ENCODE measurements at regions not wholly inside any gene's neighbourhood (a gene's known extent, or its start where the extent isn't known, plus 50 kb on each side); places are given as distances from the start of the nearest gene placed in this dataset.

- Mint-ChIP-seq H3K4me1 (ENCODE audit: low read depth) (no peaks in the 10 kb centered on the region), H3K4me3 (no peak overlapping the region), H3K36me3 (ENCODE audit: low read depth) (no peaks in the 10 kb centered on the region), H3K27ac (no peak overlapping the region), H3K27me3 (peaks cover 8% of the 10 kb centered on the region), H3K9me3 (no peaks in the 10 kb centered on the region)
Measured at GRCh38 chr11:15695096-15695721, 580.5 kb downstream of the INSC start.

DNA sequence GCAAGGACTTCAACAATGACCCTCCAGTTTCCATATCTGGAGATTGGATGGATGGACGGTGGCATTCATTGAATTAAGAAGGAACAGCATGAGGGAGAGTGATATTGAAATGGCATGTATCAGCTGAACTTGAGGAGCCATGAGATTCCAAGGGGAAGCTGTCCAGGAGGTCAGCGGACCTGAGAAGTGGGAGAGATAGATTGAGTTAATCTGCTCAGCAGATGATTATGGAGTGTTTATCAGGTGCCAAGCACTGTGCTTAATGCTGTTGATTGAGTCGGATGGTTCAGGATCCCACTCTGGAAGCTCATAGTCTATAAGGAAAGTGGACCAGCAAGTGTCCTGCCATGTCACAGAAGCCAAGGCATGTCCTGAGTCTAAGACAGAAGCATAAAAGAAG is 581.3 kb downstream of the INSC start:
- H3K4me3 Mint-ChIP-seq = no peak overlapping the region
- no peak overlapping the region for H3K27ac Mint-ChIP-seq
- H3K4me1 Mint-ChIP-seq (ENCODE audit: low read depth) = no peaks in the 10 kb centered on the region
- peaks cover 8% of the 10 kb centered on the region for H3K27me3 Mint-ChIP-seq
- no peaks in the 10 kb centered on the region for H3K9me3 Mint-ChIP-seq
- H3K36me3 Mint-ChIP-seq (ENCODE audit: low read depth) = no peaks in the 10 kb centered on the region

DNA sequence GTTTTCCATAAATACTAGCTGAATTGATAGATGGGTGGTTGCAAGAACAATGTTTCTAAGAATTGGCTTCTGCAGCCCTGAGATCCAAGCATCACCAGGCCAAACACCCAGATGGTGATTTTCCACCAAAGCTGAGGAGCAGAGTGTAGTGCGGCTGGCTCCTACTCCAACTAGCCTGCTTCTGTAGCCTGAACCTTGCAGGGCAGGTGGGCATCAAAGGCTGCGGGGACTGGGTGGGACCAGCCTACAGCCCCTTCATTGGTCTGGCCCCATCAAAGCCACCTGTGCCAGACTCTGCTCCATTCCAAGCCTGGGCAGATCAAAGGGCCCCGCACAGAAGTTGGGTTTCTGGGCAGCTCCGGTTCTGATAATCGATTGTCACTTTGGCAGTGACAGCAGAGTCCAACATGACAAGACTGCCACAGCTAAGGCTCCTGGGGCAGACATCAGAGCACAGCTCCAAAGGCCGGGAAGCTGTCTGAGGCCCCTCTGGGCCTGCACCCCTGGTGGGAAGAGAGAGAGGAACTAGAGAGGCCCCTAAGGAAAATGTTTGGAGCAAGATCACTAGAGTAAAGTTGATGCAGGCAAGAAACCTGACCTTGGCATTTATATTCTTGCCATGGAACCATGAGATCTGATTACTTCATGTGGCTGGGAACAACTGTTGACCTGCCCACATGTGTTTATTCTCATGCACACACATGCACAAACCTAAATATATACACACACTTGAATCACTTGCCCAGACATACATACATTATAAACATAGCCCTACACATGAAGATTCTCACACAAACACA is 582.9 kb downstream of the INSC start:
- no peak overlapping the region for H3K4me3 Mint-ChIP-seq
- no peaks in the 10 kb centered on the region for H3K36me3 Mint-ChIP-seq (ENCODE audit: low read depth)
- no peaks in the 10 kb centered on the region for H3K4me1 Mint-ChIP-seq (ENCODE audit: low read depth)
- peaks cover 4% of the 10 kb centered on the region for H3K27me3 Mint-ChIP-seq
- no peak overlapping the region for H3K27ac Mint-ChIP-seq
- H3K9me3 Mint-ChIP-seq = no peaks in the 10 kb centered on the region

GRCh38 chr11:15698855-15699254 is 584.1 kb downstream of the INSC start:
- H3K27me3 Mint-ChIP-seq = peaks cover 4% of the 10 kb centered on the region
- no peak overlapping the region for H3K27ac Mint-ChIP-seq
- no peaks in the 10 kb centered on the region for H3K36me3 Mint-ChIP-seq (ENCODE audit: low read depth)
- no peak overlapping the region for H3K4me3 Mint-ChIP-seq
- no peaks in the 10 kb centered on the region for H3K4me1 Mint-ChIP-seq (ENCODE audit: low read depth)
- H3K9me3 Mint-ChIP-seq = no peaks in the 10 kb centered on the region

- Mint-ChIP-seq H3K27me3 (peaks cover 4% of the 10 kb centered on the region), H3K4me3 (no peak overlapping the region), H3K27ac (no peak overlapping the region), H3K36me3 (ENCODE audit: low read depth) (no peaks in the 10 kb centered on the region), H3K4me1 (ENCODE audit: low read depth) (no peaks in the 10 kb centered on the region), H3K9me3 (peaks cover 2% of the 10 kb centered on the region)
Measured at GRCh38 chr11:15699978-15700377, 585.3 kb downstream of the INSC start.

- Mint-ChIP-seq H3K4me3 (no peak overlapping the region), H3K36me3 (ENCODE audit: low read depth) (no peaks in the 10 kb centered on the region), H3K27me3 (peaks cover 4% of the 10 kb centered on the region), H3K27ac (no peak overlapping the region), H3K9me3 (peaks cover 7% of the 10 kb centered on the region), H3K4me1 (ENCODE audit: low read depth) (no peaks in the 10 kb centered on the region)
Measured at GRCh38 chr11:15700456-15700855, 585.7 kb downstream of the INSC start.

- no peak overlapping the region for H3K4me3 Mint-ChIP-seq
Measured at GRCh38 chr11:15704064-15704463, 589.3 kb downstream of the INSC start.

GRCh38 chr11:15704556-15704955 is 589.8 kb downstream of the INSC start:
- H3K36me3 Mint-ChIP-seq (ENCODE audit: low read depth) = no peaks in the 10 kb centered on the region
- no peaks in the 10 kb centered on the region for H3K4me1 Mint-ChIP-seq (ENCODE audit: low read depth)
- H3K4me3 Mint-ChIP-seq = no peak overlapping the region
- H3K9me3 Mint-ChIP-seq = peaks cover 17% of the 10 kb centered on the region
- no peak overlapping the region for H3K27ac Mint-ChIP-seq
- H3K27me3 Mint-ChIP-seq = peaks cover 3% of the 10 kb centered on the region

More at GRCh38 chr11:15704064-15704463, 589.3 kb downstream of the INSC start:
- Mint-ChIP-seq H3K36me3 (ENCODE audit: low read depth) (no peaks in the 10 kb centered on the region), H3K27ac (no peak overlapping the region), H3K27me3 (peaks cover 4% of the 10 kb centered on the region), H3K4me1 (ENCODE audit: low read depth) (no peaks in the 10 kb centered on the region), H3K9me3 (peaks cover 15% of the 10 kb centered on the region)

DNA sequence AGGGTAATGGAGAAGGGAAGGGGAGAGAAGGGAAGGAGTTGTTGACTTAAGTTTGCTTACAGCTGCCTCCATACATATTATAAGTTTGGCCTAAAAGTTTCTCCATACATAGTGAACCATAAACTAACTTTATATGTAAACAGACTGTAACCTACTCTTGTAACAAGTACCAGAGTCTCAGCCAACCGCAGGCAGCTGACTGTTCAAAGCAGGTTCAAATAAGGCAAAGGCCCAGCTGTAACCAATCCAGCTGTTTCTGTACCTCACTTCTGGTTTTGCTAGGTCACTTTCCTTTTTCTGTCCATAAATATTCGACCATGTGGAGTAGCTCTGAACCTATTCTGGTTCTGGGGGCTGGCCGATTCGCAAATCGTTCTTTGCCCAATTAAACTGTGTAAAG is 591.2 kb downstream of the INSC start:
- peaks cover 17% of the 10 kb centered on the region for H3K9me3 Mint-ChIP-seq
- H3K36me3 Mint-ChIP-seq (ENCODE audit: low read depth) = no peaks in the 10 kb centered on the region
- H3K27me3 Mint-ChIP-seq = no peaks in the 10 kb centered on the region
- H3K27ac Mint-ChIP-seq = no peak overlapping the region
- H3K4me1 Mint-ChIP-seq (ENCODE audit: low read depth) = no peaks in the 10 kb centered on the region
- H3K4me3 Mint-ChIP-seq = no peak overlapping the region

GRCh38 chr11:15707194-15707593 is 592.5 kb downstream of the INSC start:
- H3K27ac Mint-ChIP-seq = no peak overlapping the region
- no peaks in the 10 kb centered on the region for H3K27me3 Mint-ChIP-seq
- no peaks in the 10 kb centered on the region for H3K4me1 Mint-ChIP-seq (ENCODE audit: low read depth)
- H3K36me3 Mint-ChIP-seq (ENCODE audit: low read depth) = no peaks in the 10 kb centered on the region
- H3K9me3 Mint-ChIP-seq = peaks cover 17% of the 10 kb centered on the region
- no peak overlapping the region for H3K4me3 Mint-ChIP-seq

DNA sequence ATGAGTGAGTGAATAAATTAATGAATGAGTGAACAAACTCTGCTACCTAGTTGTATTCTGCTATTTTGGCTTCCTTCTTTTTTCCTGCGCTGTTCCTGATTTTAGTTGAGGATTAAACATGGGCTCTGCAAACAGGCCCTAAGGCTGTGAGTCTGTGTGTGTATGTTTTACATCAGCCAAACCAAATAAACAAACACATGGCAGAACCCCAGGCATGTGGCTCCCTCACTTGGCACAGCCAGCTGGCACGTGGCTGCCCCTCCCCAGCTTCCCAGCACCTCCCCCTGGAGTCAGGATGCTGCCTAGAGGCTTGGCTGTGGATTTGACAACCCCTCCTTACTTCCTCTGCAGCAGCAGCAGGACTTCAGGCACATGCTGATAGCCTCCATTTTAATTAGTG is 593.2 kb downstream of the INSC start:
- Mint-ChIP-seq H3K27me3 (no peaks in the 10 kb centered on the region), H3K9me3 (peaks cover 17% of the 10 kb centered on the region), H3K27ac (no peak overlapping the region), H3K4me3 (no peak overlapping the region), H3K36me3 (ENCODE audit: low read depth) (no peaks in the 10 kb centered on the region), H3K4me1 (ENCODE audit: low read depth) (no peaks in the 10 kb centered on the region)

GRCh38 chr11:15710580-15711275 is 596.0 kb downstream of the INSC start:
- Mint-ChIP-seq H3K4me3 (no peak overlapping the region), H3K9me3 (peaks cover 7% of the 10 kb centered on the region), H3K27ac (no peak overlapping the region), H3K4me1 (ENCODE audit: low read depth) (no peaks in the 10 kb centered on the region), H3K36me3 (ENCODE audit: low read depth) (no peaks in the 10 kb centered on the region), H3K27me3 (no peaks in the 10 kb centered on the region)

DNA sequence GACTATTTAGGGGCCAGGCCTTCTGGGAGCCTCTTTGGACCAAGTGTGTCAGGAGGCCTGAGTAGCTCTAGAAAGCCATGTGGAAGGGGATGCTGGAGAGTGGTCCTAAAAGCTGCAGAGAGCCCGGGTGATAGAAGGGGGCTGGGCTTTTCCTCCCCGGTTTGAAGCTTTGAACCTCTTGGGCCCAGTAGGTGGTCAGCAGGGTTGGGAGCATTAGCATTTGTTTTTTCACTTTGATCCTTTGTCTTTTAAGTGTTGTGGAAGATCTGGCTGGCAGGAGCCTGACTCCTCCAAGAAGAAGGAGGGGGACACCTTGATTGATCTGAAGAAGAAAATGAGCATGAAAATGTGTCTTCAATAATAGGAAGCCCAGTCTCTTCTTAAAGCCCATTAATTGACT is 596.6 kb downstream of the INSC start:
- H3K9me3 Mint-ChIP-seq = peaks cover 7% of the 10 kb centered on the region
- no peaks in the 10 kb centered on the region for H3K36me3 Mint-ChIP-seq (ENCODE audit: low read depth)
- H3K27me3 Mint-ChIP-seq = no peaks in the 10 kb centered on the region
- no peak overlapping the region for H3K27ac Mint-ChIP-seq
- H3K4me1 Mint-ChIP-seq (ENCODE audit: low read depth) = no peaks in the 10 kb centered on the region
- H3K4me3 Mint-ChIP-seq = no peak overlapping the region

DNA sequence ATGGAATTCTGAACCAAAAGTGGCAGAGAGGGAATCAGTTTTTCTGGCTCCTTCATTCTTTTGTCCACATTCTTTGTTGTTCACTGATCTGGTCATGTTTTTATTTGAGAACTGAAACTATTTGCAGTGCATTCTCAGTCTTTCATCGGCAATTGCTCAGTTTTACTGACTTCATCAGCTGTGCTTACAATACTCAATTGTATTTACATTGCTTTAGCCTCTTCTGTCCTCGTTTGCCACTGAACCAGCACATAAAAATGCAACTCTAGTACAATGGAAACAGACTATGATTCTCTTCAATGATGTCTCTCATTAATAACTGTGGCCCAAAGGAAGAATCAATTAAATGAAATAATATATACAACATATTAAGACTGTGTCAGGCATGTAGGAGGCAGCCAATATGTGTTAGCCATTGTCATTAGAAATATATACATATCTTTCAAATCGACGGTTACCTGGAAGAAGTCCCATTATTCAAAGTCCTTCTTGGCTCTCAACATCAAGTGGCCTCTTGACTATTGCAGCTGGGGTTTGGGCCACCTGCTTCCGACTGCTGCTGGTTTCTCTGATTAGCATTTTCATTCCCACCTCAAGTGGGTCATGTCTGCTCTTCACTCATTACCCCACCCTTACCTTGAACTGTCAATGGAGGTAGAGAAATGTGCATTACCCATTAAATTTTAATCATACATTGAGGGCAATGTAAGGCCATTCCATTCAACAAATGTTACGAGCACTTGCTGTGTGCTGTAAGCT is 600.1 kb downstream of the INSC start:
- no peaks in the 10 kb centered on the region for H3K9me3 Mint-ChIP-seq
- H3K27ac Mint-ChIP-seq = no peak overlapping the region
- H3K27me3 Mint-ChIP-seq = no peaks in the 10 kb centered on the region
- no peak overlapping the region for H3K4me3 Mint-ChIP-seq
- H3K4me1 Mint-ChIP-seq (ENCODE audit: low read depth) = no peaks in the 10 kb centered on the region
- H3K36me3 Mint-ChIP-seq (ENCODE audit: low read depth) = no peaks in the 10 kb centered on the region

DNA sequence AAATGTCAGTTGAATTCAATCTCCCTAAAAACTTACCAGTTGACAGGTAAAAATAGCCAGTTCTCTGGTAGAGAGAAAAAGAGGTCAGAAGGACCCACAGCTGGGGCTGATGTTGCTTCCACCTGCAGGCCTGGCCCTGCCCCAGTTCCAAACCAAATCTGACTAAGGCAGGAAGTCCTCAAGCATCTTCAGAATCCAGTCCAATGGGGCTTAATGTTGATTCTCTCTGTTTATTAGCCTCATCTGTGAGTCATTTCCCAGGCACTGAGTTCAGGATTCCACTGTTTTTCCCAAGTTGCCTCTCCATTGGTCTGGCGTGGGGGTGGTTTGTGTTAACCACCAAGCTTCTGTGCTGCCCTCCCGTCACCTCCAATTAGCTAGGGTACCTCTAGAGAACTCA is 601.8 kb downstream of the INSC start:
- Mint-ChIP-seq H3K36me3 (ENCODE audit: low read depth) (no peaks in the 10 kb centered on the region), H3K27ac (no peak overlapping the region), H3K4me3 (no peak overlapping the region), H3K27me3 (no peaks in the 10 kb centered on the region), H3K9me3 (no peaks in the 10 kb centered on the region), H3K4me1 (ENCODE audit: low read depth) (no peaks in the 10 kb centered on the region)

All from stimulated activated naive CD8-positive, alpha-beta T cell treated with anti-CD3 and anti-CD28 coated beads, Interleukin-15, Interleukin-2, amounts not matched to agents 100 ng/mL and 50 ng/mL, for 24 hours (primary cell).